GM23338 (cell line): ENCODE measurements at regions not wholly inside any gene's neighbourhood (a gene's known extent, or its start where the extent isn't known, plus 50 kb on each side); places are given as distances from the start of the nearest gene placed in this dataset.

Source experiments
- ATAC-seq: fragments of 200-7000 bp; cut with Tn5 transposase; 3 replicates; pipeline ENCODE4 v1.9.1; 2020
- DNase-seq: peaks from one replicate; pipeline ENCODE4 v3.0.0-alpha.2; 2015; ENCODE audit warnings: low spot score
- H2AFZ ChIP-seq: fragments of 200-600 bp; sonication (generic); 2 replicates; pipeline ENCODE4 v1.8.0; 2016; ENCODE audit warnings: antibody characterized with exemption, mild to moderate bottlenecking, moderate library complexity
- H3F3A ChIP-seq: fragments of 200-600 bp; sonication (generic); replicated peaks from 2 replicates; pipeline ENCODE4 v1.8.0; 2017; ENCODE audit warnings: antibody characterized with exemption, mixed run types, low read depth
- H3K27ac ChIP-seq: fragments of 200-600 bp; sonication (generic); 2 replicates; pipeline ENCODE4 v1.6.1; 2016; ENCODE audit warnings: low read depth
- H3K27me3 ChIP-seq: fragments of 200-600 bp; sonication (generic); 2 replicates; pipeline ENCODE4 v1.8.0; 2016; ENCODE audit warnings: mild to moderate bottlenecking, mixed run types, moderate library complexity; ENCODE audit not compliant: insufficient read depth
- H3K36me3 ChIP-seq: fragments of 200-600 bp; sonication (generic); 2 replicates; pipeline ENCODE4 v1.8.0; 2016; ENCODE audit warnings: mild to moderate bottlenecking; ENCODE audit not compliant: insufficient read depth
- H3K4me1 ChIP-seq: fragments of 200-600 bp; sonication (generic); 2 replicates; pipeline ENCODE4 v1.8.0; 2016; ENCODE audit warnings: mild to moderate bottlenecking, moderate library complexity; ENCODE audit not compliant: insufficient read depth
- H3K4me2 ChIP-seq: fragments of 200-600 bp; sonication (generic); 2 replicates; pipeline ENCODE4 v1.7.1; 2017; ENCODE audit warnings: mixed run types
- H3K4me3 ChIP-seq: fragments of 200-600 bp; sonication (generic); 2 replicates; pipeline ENCODE4 v1.6.1; 2016; ENCODE audit warnings: mixed run types
- H3K79me2 ChIP-seq: fragments of 200-600 bp; sonication (generic); replicated peaks from 2 replicates; pipeline ENCODE4 v1.8.0; 2017; ENCODE audit warnings: mild to moderate bottlenecking; ENCODE audit not compliant: insufficient read depth
- H3K9me2 ChIP-seq: fragments of 200-600 bp; sonication (generic); 2 replicates; pipeline ENCODE4 v1.8.0; 2017; ENCODE audit not compliant: insufficient read depth
- H4K20me1 ChIP-seq: fragments of 200-600 bp; sonication (generic); replicated peaks from 2 replicates; pipeline ENCODE4 v1.8.0; 2017; ENCODE audit warnings: mild to moderate bottlenecking; ENCODE audit not compliant: insufficient read depth
- H3K27ac Mint-ChIP-seq: 2 replicates; pipeline ENCODE4 v1.8.0; 2020; ENCODE audit warnings: inconsistent platforms, mild to moderate bottlenecking, moderate library complexity, mixed read lengths
- H3K27me3 Mint-ChIP-seq: 3 replicates; pipeline ENCODE4 v1.8.0; 2022; ENCODE audit warnings: low read depth, mild to moderate bottlenecking, moderate library complexity, mixed read lengths, inconsistent platforms; ENCODE audit not compliant: insufficient read depth, poor library complexity
- H3K36me3 Mint-ChIP-seq: 3 replicates; pipeline ENCODE4 v1.8.0; 2021; ENCODE audit warnings: low read depth, mild to moderate bottlenecking, inconsistent platforms, moderate library complexity, mixed read lengths
- H3K4me1 Mint-ChIP-seq: 3 replicates; pipeline ENCODE4 v1.8.0; 2020; ENCODE audit warnings: mild to moderate bottlenecking, inconsistent platforms, mixed read lengths
- H3K4me3 Mint-ChIP-seq: 3 replicates; pipeline ENCODE4 v1.8.0; 2021; ENCODE audit warnings: moderate library complexity, mild to moderate bottlenecking, inconsistent platforms, mixed read lengths
- H3K9me3 Mint-ChIP-seq: 3 replicates; pipeline ENCODE4 v1.8.0; 2020; ENCODE audit warnings: moderate library complexity, mild to moderate bottlenecking, inconsistent platforms, mixed read lengths
- CREB1 ChIP-seq: fragments of 250-450 bp; sonication (Bioruptor Pico); IDR thresholded peaks from 2 replicates; pipeline ENCODE4 v1.5.0; 2020; ENCODE audit warnings: low read depth, mild to moderate bottlenecking, moderate library complexity
- CTCF ChIP-seq, 2 experiments: fragments of 200-600 bp in 1 of 2; sonication (generic) in 1 of 2; conservative IDR thresholded peaks; 2 replicates each; pipeline versions ENCODE4 v1.5.1 to v1.6.1; 2016 to 2017; ENCODE audit warnings: antibody characterized with exemption in 2 of 2, low read depth in 2 of 2, mild to moderate bottlenecking in 2 of 2, moderate library complexity in 1 of 2
- ETS1 ChIP-seq: IDR thresholded peaks from 2 replicates; pipeline ENCODE4 v1.6.1; 2016; ENCODE audit warnings: antibody characterized with exemption
- EZH2 ChIP-seq: fragments of 200-600 bp; sonication (generic); IDR thresholded peaks from one replicate; pipeline ENCODE4 v1.8.0; 2017; ENCODE audit warnings: antibody characterized with exemption, mild to moderate bottlenecking, low read depth; ENCODE audit not compliant: unreplicated experiment
- EZH2phosphoT487 ChIP-seq: fragments of 200-600 bp; sonication (generic); IDR thresholded peaks from one replicate; pipeline ENCODE4 v1.8.1; 2018; ENCODE audit warnings: antibody characterized with exemption; ENCODE audit not compliant: unreplicated experiment
- JUNB ChIP-seq: IDR thresholded peaks from one replicate; pipeline ENCODE4 v1.6.1; 2016; ENCODE audit warnings: antibody characterized with exemption; ENCODE audit not compliant: unreplicated experiment
- NANOG ChIP-seq: IDR thresholded peaks from 2 replicates; pipeline ENCODE4 v1.6.1; 2016; ENCODE audit warnings: antibody characterized with exemption, borderline replicate concordance
- POLR2AphosphoS5 ChIP-seq: IDR thresholded peaks from 2 replicates; pipeline ENCODE4 v1.6.1; 2016; ENCODE audit warnings: antibody characterized with exemption, low read depth
- REST ChIP-seq: IDR thresholded peaks from one replicate; pipeline ENCODE4 v1.6.1; 2018; ENCODE audit warnings: antibody characterized with exemption; ENCODE audit not compliant: unreplicated experiment
- STAT1 ChIP-seq: IDR thresholded peaks from one replicate; pipeline ENCODE4 v1.6.1; 2016; ENCODE audit warnings: antibody characterized with exemption; ENCODE audit not compliant: unreplicated experiment
- ZNF114 ChIP-seq: fragments of 250-450 bp; sonication (Bioruptor Pico); IDR thresholded peaks from 2 replicates; pipeline ENCODE4 v1.5.0; 2020; ENCODE audit warnings: mild to moderate bottlenecking, moderate library complexity
- ZNF331 ChIP-seq: fragments of 250-450 bp; sonication (Bioruptor Pico); IDR thresholded peaks from 2 replicates; pipeline ENCODE4 v1.5.0; 2020; ENCODE audit warnings: low read depth, mild to moderate bottlenecking, moderate library complexity
- ZNF462 ChIP-seq: fragments of 250-450 bp; sonication (Bioruptor Pico); IDR thresholded peaks from 2 replicates; pipeline ENCODE4 v1.5.0; 2020; ENCODE audit warnings: mild to moderate bottlenecking, moderate library complexity

GRCh38 chr12:88643685-88644084 is 63.4 kb upstream of the KITLG start:
- Mint-ChIP-seq H3K36me3 (no peaks in the 10 kb centered on the region), H3K4me3 (no peak overlapping the region), H3K27ac (no peak overlapping the region), H3K9me3 (no peaks in the 10 kb centered on the region), H3K4me1 (peaks cover 7% of the 10 kb centered on the region; the same call in 2 of the 3 replicates), H3K27me3 (no peaks in the 10 kb centered on the region)
- peaks cover 6% of the 10 kb centered on the region; the same call in 1 of the 2 replicates for H3K4me1 ChIP-seq
- no peak for DNase-seq
- TF ChIP-seq ZNF462 (CRISPR knock-in tag) (no peak), CTCF (conservative IDR thresholded peaks at IDR 0.05; ENCODE audit: low read depth in 2 of 2) (no peak), JUNB (no peak), ZNF331 (CRISPR knock-in tag) (no peak), CREB1 (CRISPR knock-in tag) (no peak), ETS1 (no peak), ZNF114 (CRISPR knock-in tag) (no peak), STAT1 (no peak), NANOG (no peak), POLR2AphosphoS5 (no peak), EZH2phosphoT487 (no peak), EZH2 (no peak), REST (no peak)
- H3K27me3 ChIP-seq, result no peaks in the 10 kb centered on the region
- H4K20me1 ChIP-seq, result no peaks in the 10 kb centered on the region
- no peaks in the 10 kb centered on the region for H3K79me2 ChIP-seq
- no peak overlapping the region for H3K4me2 ChIP-seq
- H3F3A ChIP-seq, result no peaks in the 10 kb centered on the region
- ATAC-seq, result no peak
- no peak overlapping the region for H2AFZ ChIP-seq
- H3K36me3 ChIP-seq, result no peaks in the 10 kb centered on the region
- no peaks in the 10 kb centered on the region for H3K9me2 ChIP-seq
- no peak overlapping the region for H3K27ac ChIP-seq
- no peak overlapping the region for H3K4me3 ChIP-seq
